Mammary epithelial cell (primary cell): ENCODE measurements at regions not wholly inside any gene's neighbourhood (a gene's known extent, or its start where the extent isn't known, plus 50 kb on each side); places are given as distances from the start of the nearest gene placed in this dataset.

ENCODE experiments used
- EZH2 ChIP-seq: IDR thresholded peaks from 2 replicates; pipeline ENCODE4 v1.6.1; 2012; ENCODE audit warnings: low read length, inconsistent platforms, borderline replicate concordance
- TF ChIP-seq, protein P1 (sequence below), 2 donors: IDR thresholded peaks in 1 of 2; conservative IDR thresholded peaks in 1 of 2; 2 replicates each; pipeline ENCODE4 v1.5.1; 2011 to 2012; ENCODE audit warnings: inconsistent platforms in 2 of 2, low read length in 2 of 2, mild to moderate bottlenecking in 2 of 2, control low read depth in 1 of 2, low read depth in 1 of 2; ENCODE audit not compliant: insufficient read depth in 1 of 2; ENCODE audit errors: extremely low read depth in 1 of 2

GRCh38 chr2:150981826-150982225 is 279.8 kb downstream of the RBM43 start:
- no peak for TF ChIP-seq EZH2
- TF ChIP-seq, protein P1, sequence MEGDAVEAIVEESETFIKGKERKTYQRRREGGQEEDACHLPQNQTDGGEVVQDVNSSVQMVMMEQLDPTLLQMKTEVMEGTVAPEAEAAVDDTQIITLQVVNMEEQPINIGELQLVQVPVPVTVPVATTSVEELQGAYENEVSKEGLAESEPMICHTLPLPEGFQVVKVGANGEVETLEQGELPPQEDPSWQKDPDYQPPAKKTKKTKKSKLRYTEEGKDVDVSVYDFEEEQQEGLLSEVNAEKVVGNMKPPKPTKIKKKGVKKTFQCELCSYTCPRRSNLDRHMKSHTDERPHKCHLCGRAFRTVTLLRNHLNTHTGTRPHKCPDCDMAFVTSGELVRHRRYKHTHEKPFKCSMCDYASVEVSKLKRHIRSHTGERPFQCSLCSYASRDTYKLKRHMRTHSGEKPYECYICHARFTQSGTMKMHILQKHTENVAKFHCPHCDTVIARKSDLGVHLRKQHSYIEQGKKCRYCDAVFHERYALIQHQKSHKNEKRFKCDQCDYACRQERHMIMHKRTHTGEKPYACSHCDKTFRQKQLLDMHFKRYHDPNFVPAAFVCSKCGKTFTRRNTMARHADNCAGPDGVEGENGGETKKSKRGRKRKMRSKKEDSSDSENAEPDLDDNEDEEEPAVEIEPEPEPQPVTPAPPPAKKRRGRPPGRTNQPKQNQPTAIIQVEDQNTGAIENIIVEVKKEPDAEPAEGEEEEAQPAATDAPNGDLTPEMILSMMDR (conservative IDR thresholded peaks at IDR 0.05 in 1 of 2, IDR thresholded peaks at IDR 0.05 in 1 of 2; ENCODE audit: extremely low read depth in 1 of 2, insufficient read depth in 1 of 2, low read depth in 1 of 2, low read length in 2 of 2), result no peak
